CD14-positive monocyte (primary cell): ENCODE measurements at regions not wholly inside any gene's neighbourhood (a gene's known extent, or its start where the extent isn't known, plus 50 kb on each side); places are given as distances from the start of the nearest gene placed in this dataset.

Experiments
- DNase-seq, 3 donors: peaks; one replicate each; pipeline ENCODE4 v3.0.0-alpha.2; 2011 to 2022
- H2AFZ ChIP-seq: 2 replicates; pipeline ENCODE4 v1.6.0; 2012; ENCODE audit warnings: mild to moderate bottlenecking, low read depth, low read length, inconsistent platforms; ENCODE audit not compliant: insufficient read depth, poor library complexity, severe bottlenecking
- H3K27ac ChIP-seq, 2 donors: 1 replicate in 1 of 2; 2 replicates in 1 of 2; pipeline ENCODE4 v1.5.1; 2012 to 2013; ENCODE audit warnings: low read length in 2 of 2, control low read depth in 1 of 2, inconsistent platforms in 1 of 2, low read depth in 1 of 2, mild to moderate bottlenecking in 1 of 2
- H3K27me3 ChIP-seq, 2 donors: one replicate each; pipeline versions ENCODE4 v1.6.0 to v1.6.1; 2011 to 2013; ENCODE audit warnings: low read length in 2 of 2; ENCODE audit not compliant: control insufficient read depth in 2 of 2, insufficient read depth in 2 of 2
- H3K36me3 ChIP-seq, 2 donors: replicated peaks in 1 of 2; 1 replicate in 1 of 2; 2 replicates in 1 of 2; pipeline versions ENCODE4 v1.5.1 to v1.6.1; 2012 to 2013; ENCODE audit warnings: low read length in 2 of 2, control low read depth in 1 of 2, inconsistent platforms in 1 of 2, mild to moderate bottlenecking in 1 of 2; ENCODE audit not compliant: insufficient read depth in 2 of 2, control insufficient read depth in 1 of 2
- H3K4me1 ChIP-seq, 2 donors: 1 replicate in 1 of 2; 2 replicates in 1 of 2; pipeline versions ENCODE4 v1.5.1 to v1.6.1; 2012 to 2013; ENCODE audit warnings: low read length in 2 of 2, control low read depth in 1 of 2, inconsistent platforms in 1 of 2, mild to moderate bottlenecking in 1 of 2, moderate library complexity in 1 of 2; ENCODE audit not compliant: insufficient read depth in 2 of 2, control insufficient read depth in 1 of 2
- H3K4me2 ChIP-seq: replicated peaks from 2 replicates; pipeline ENCODE3; 2012; ENCODE audit warnings: low read length, moderate library complexity, mild to moderate bottlenecking; ENCODE audit not compliant: poor library complexity, severe bottlenecking; ENCODE audit errors: extremely low read depth
- H3K4me3 ChIP-seq, 3 experiments: fragments of 200-600 bp in 1 of 3; sonication (generic) in 1 of 3; replicated peaks in 1 of 3; 1 replicate in 2 of 3; 2 replicates in 1 of 3; pipeline ENCODE4 v1.5.1; 2011 to 2013; ENCODE audit warnings: low read length in 3 of 3, mild to moderate bottlenecking in 3 of 3, control low read depth in 2 of 3, low read depth in 2 of 3, inconsistent platforms in 1 of 3, moderate library complexity in 1 of 3
- H3K79me2 ChIP-seq: 2 replicates; pipeline ENCODE4 v1.6.0; 2012; ENCODE audit warnings: mild to moderate bottlenecking, control low read depth, inconsistent platforms, low read length, moderate library complexity; ENCODE audit not compliant: insufficient read depth
- H3K9ac ChIP-seq: 2 replicates; pipeline ENCODE4 v1.6.0; 2017; ENCODE audit warnings: low read length, mild to moderate bottlenecking; ENCODE audit not compliant: insufficient read depth, poor library complexity, severe bottlenecking
- H3K9me3 ChIP-seq, 2 donors: replicated peaks in 1 of 2; 1 replicate in 1 of 2; 2 replicates in 1 of 2; pipeline versions ENCODE4 v1.5.1 to v1.6.1; 2012 to 2013; ENCODE audit warnings: low read length in 2 of 2, control low read depth in 1 of 2; ENCODE audit not compliant: control insufficient read depth in 1 of 2, insufficient read depth in 1 of 2
- H4K20me1 ChIP-seq: 2 replicates; pipeline ENCODE4 v1.6.0; 2012; ENCODE audit warnings: mild to moderate bottlenecking, low read length, control low read depth, moderate library complexity; ENCODE audit not compliant: insufficient read depth
- H3K27ac Mint-ChIP-seq, 7 donors: one replicate each; pipeline ENCODE4 v1.8.0; 2020; ENCODE audit warnings: mild to moderate bottlenecking in 7 of 7, mixed read lengths in 7 of 7, moderate library complexity in 6 of 7, inconsistent platforms in 2 of 7
- H3K27me3 Mint-ChIP-seq, 3 donors: one replicate each; pipeline ENCODE4 v1.8.0; 2021 to 2022; ENCODE audit warnings: low read depth in 3 of 3, mild to moderate bottlenecking in 3 of 3, mixed read lengths in 3 of 3, moderate library complexity in 3 of 3, inconsistent platforms in 1 of 3
- H3K36me3 Mint-ChIP-seq, 2 donors: one replicate each; pipeline ENCODE4 v1.8.0; 2020; ENCODE audit warnings: mixed read lengths in 2 of 2, inconsistent platforms in 1 of 2, mild to moderate bottlenecking in 1 of 2
- H3K4me1 Mint-ChIP-seq: one replicate; pipeline ENCODE4 v1.8.0; 2020; ENCODE audit warnings: mild to moderate bottlenecking, mixed read lengths
- H3K4me3 Mint-ChIP-seq, 2 donors: one replicate each; pipeline ENCODE4 v1.8.0; 2020; ENCODE audit warnings: mild to moderate bottlenecking in 2 of 2, mixed read lengths in 2 of 2, moderate library complexity in 1 of 2
- H3K9me3 Mint-ChIP-seq, 7 donors: one replicate each; pipeline ENCODE4 v1.8.0; 2020 to 2022; ENCODE audit warnings: mixed read lengths in 7 of 7, mild to moderate bottlenecking in 6 of 7, moderate library complexity in 6 of 7, inconsistent platforms in 2 of 7
- CTCF ChIP-seq: fragments of 200-600 bp; IDR thresholded peaks from one replicate; pipeline ENCODE4 v1.8.0; 2022; ENCODE audit warnings: antibody characterized with exemption, mild to moderate bottlenecking
- WGBS: methylation state at CpG from one replicate; pipeline ENCODE4 v1.1.5; 2013; ENCODE audit warnings: missing lambda C conversion rate; ENCODE audit not compliant: insufficient coverage; 5-methylcytosine and 5-hydroxymethylcytosine counted together
- intact Hi-C, 2 donors: fragments of 100-400 bp; cut with micrococcal nuclease; formaldehyde crosslinking; loops; one replicate each; pipeline versions ENCODE4 v1.15.0 to v1.15.1; 2023

GRCh38 chr7:18117482-18117881, 89.8 kb upstream of the PRPS1L1 start:
- Histone ChIP-seq H2AFZ (no peak overlapping the region), H3K27ac (no peak overlapping the region), H3K27me3 (no peaks in the 10 kb centered on the region), H3K36me3 (no peaks in the 10 kb centered on the region), H3K4me3 (no peak overlapping the region), H3K79me2 (no peaks in the 10 kb centered on the region), H3K9me3 (no peaks in the 10 kb centered on the region), H4K20me1 (no peaks in the 10 kb centered on the region), H3K4me1 (no peaks in the 10 kb centered on the region), H3K4me2 (no peak overlapping the region), H3K9ac (no peak overlapping the region)
- H3K27ac Mint-ChIP-seq = no peak overlapping the region
- no peak for DNase-seq
- H3K4me1 Mint-ChIP-seq = no peaks in the 10 kb centered on the region
- no peaks in the 10 kb centered on the region for H3K36me3 Mint-ChIP-seq
- H3K9me3 Mint-ChIP-seq = no peaks in the 10 kb centered on the region
- TF ChIP-seq CTCF = no peak
- no peak overlapping the region for H3K4me3 Mint-ChIP-seq
- H3K27me3 Mint-ChIP-seq = no peaks in the 10 kb centered on the region
- intact Hi-C loops = no loop called here
- 100% methylated on average over 2 of the region's 3 CpGs for WGBS

GRCh38 chr7:18119985-18120384, 92.3 kb upstream of the PRPS1L1 start:
- Histone ChIP-seq H3K27me3 (no peaks in the 10 kb centered on the region), H3K36me3 (no peaks in the 10 kb centered on the region), H3K9me3 (no peaks in the 10 kb centered on the region), H3K4me2 (no peak overlapping the region), H3K4me3 (no peak overlapping the region), H2AFZ (no peak overlapping the region), H4K20me1 (no peaks in the 10 kb centered on the region), H3K27ac (no peak overlapping the region), H3K9ac (no peak overlapping the region), H3K79me2 (no peaks in the 10 kb centered on the region), H3K4me1 (no peaks in the 10 kb centered on the region)
- Mint-ChIP-seq H3K36me3 (no peaks in the 10 kb centered on the region), H3K27me3 (peaks cover 0 to 3% (median 0%) of the 10 kb centered on the region in 3 donors), H3K27ac (no peak overlapping the region), H3K9me3 (peaks cover 0 to 2% (median 0%) of the 10 kb centered on the region in 7 donors), H3K4me3 (no peak overlapping the region), H3K4me1 (no peaks in the 10 kb centered on the region)
- no peak for DNase-seq
- no peak for TF ChIP-seq CTCF
- intact Hi-C loops = no loop called here
